ENCODE measurements at regions not wholly inside any gene's neighbourhood (a gene's known extent, or its start where the extent isn't known, plus 50 kb on each side); places are given as distances from the start of the nearest gene placed in this dataset.

DNA sequence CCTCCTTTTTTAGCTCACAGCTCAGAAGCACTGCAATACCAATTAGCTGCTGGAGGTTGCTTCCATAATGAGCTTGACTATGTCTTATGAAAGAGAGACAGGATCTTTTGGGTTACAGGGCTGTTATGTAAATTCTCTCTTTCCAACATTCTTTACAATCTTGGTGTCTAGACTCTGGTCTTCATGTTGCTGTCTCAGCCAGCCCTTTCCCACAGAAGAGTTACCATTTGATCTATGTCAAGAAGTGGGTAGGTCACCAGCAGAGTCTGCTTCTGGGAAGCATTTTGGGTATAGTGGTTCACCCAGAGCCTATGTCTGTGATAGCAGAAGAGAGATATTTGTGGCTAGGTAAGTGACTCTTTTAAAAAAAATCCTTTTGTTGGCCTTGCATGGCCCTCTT, 234.5 kb downstream of the SATB1 start:
- TF ChIP-seq, protein P1, sequence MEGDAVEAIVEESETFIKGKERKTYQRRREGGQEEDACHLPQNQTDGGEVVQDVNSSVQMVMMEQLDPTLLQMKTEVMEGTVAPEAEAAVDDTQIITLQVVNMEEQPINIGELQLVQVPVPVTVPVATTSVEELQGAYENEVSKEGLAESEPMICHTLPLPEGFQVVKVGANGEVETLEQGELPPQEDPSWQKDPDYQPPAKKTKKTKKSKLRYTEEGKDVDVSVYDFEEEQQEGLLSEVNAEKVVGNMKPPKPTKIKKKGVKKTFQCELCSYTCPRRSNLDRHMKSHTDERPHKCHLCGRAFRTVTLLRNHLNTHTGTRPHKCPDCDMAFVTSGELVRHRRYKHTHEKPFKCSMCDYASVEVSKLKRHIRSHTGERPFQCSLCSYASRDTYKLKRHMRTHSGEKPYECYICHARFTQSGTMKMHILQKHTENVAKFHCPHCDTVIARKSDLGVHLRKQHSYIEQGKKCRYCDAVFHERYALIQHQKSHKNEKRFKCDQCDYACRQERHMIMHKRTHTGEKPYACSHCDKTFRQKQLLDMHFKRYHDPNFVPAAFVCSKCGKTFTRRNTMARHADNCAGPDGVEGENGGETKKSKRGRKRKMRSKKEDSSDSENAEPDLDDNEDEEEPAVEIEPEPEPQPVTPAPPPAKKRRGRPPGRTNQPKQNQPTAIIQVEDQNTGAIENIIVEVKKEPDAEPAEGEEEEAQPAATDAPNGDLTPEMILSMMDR (IDR thresholded peaks at IDR 0.05), result no peak
- TF ChIP-seq EP300 (IDR thresholded peaks at IDR 0.05), result no peak
- no peak for TF ChIP-seq POLR2AphosphoS5 (IDR thresholded peaks at IDR 0.05)
- TF ChIP-seq POLR2A (IDR thresholded peaks at IDR 0.05), result no peak

Measured in stomach (tissue), 4 donors.